GM19455 (cell line): ENCODE measurements at regions not wholly inside any gene's neighbourhood (a gene's known extent, or its start where the extent isn't known, plus 50 kb on each side); places are given as distances from the start of the nearest gene placed in this dataset.

Experiments
- ATAC-seq: cut with Tn5 transposase; IDR thresholded peaks from one replicate; pipeline ENCODE4 v1.9.1; 2021; ENCODE audit not compliant: unreplicated experiment

GRCh38 chr16:74035816-74036215 lies 260.8 kb upstream of the PSMD7 start:
- no peak for ATAC-seq

GRCh38 chr16:74034862-74035261 lies 261.8 kb upstream of the PSMD7 start:
- no peak for ATAC-seq

GRCh38 chr16:74034200-74034599 lies 262.4 kb upstream of the PSMD7 start:
- ATAC-seq = no peak

GRCh38 chr16:74033441-74033995 lies 263.1 kb upstream of the PSMD7 start:
- ATAC-seq = no peak

- ATAC-seq = no peak
Observed at GRCh38 chr16:74031551-74031950, 265.1 kb upstream of the PSMD7 start.

- ATAC-seq = no peak
Observed at GRCh38 chr16:74030000-74030706, 266.5 kb upstream of the PSMD7 start.

- no peak for ATAC-seq
Observed at GRCh38 chr16:74029115-74029792, 267.4 kb upstream of the PSMD7 start.

GRCh38 chr16:74026373-74027281 lies 270.0 kb upstream of the PSMD7 start:
- no peak for ATAC-seq

GRCh38 chr16:74024953-74025352 lies 271.7 kb upstream of the PSMD7 start:
- ATAC-seq = no peak

- ATAC-seq = no peak
Observed at GRCh38 chr16:74020095-74020670, 276.4 kb upstream of the PSMD7 start.

- ATAC-seq = no peak
Observed at GRCh38 chr16:74019612-74020011, 277.0 kb upstream of the PSMD7 start.

- ATAC-seq = no peak
Observed at GRCh38 chr16:74015953-74016352, 280.7 kb upstream of the PSMD7 start.

- ATAC-seq = no peak
Observed at GRCh38 chr16:73998707-73999106, 297.9 kb upstream of the PSMD7 start.

- ATAC-seq = no peak
Observed at GRCh38 chr16:73997971-73998370, 298.6 kb upstream of the PSMD7 start.

- ATAC-seq = no peak
Observed at GRCh38 chr16:73997340-73997711, 299.3 kb upstream of the PSMD7 start.

- ATAC-seq = no peak
Observed at GRCh38 chr16:73996624-73997339, 299.8 kb upstream of the PSMD7 start.

GRCh38 chr16:73993878-73994277 lies 302.7 kb upstream of the PSMD7 start:
- ATAC-seq = no peak

GRCh38 chr16:73978407-73978784 lies 318.2 kb upstream of the PSMD7 start:
- no peak for ATAC-seq

GRCh38 chr16:73976644-73977043 lies 320.0 kb upstream of the PSMD7 start:
- no peak for ATAC-seq

GRCh38 chr16:73973174-73973573 lies 323.4 kb upstream of the PSMD7 start:
- ATAC-seq = no peak
